NCI-H187 treated with DMSO at 0.1 percent for 48 hours (cell line): ENCODE measurements at regions not wholly inside any gene's neighbourhood (a gene's known extent, or its start where the extent isn't known, plus 50 kb on each side); places are given as distances from the start of the nearest gene placed in this dataset.

ENCODE experiments used
- DNase-seq: peaks from one replicate; lab custom pipeline; 2025; lab: John Stamatoyannopoulos, UW

DNA sequence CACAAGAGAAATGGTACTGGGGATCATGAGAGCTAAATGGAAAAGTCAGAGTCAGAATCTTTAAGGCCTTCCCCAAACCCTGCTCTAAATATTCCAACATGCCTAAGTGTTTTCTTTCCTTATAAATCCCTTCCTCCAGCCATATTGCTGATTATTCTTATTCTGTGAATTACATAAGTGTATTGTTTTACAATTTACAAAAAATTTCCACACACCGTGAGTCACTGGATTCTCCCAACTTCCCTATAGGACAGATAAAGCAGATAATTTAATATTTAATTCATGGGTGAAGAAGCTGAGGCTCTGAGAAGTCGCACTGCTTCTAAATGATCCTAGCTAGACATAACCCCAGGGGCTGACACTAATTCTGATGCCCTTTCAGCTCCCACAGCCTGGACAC, 243.3 kb upstream of the JUN start:
- no peak for DNase-seq

GRCh38 chr1:59028048-59028447, 244.2 kb upstream of the JUN start:
- no peak for DNase-seq

GRCh38 chr1:59029411-59030167, 245.7 kb upstream of the JUN start:
- DNase-seq: no peak

DNA sequence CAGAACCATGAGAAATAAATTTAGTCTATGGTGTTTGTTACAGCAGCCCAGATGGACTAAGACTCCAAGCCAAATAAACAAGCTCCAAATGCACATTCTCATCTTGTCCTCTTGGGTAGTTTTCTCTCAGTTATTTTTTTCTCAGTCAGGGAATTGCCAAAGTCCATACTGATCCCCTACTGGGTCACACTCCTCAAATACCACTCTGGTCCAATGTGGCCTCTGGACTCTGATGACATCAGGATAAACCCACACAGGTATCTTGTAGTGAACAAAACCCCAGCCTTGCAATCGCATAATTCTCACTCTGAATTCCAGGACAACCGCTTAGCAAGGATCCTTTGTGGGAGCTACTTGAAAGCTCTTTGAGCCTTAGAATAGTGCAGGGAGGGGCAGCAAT, 248.4 kb upstream of the JUN start:
- DNase-seq: no peak

- no peak for DNase-seq
Measured at GRCh38 chr1:59033761-59034160, 249.9 kb upstream of the JUN start.

DNA sequence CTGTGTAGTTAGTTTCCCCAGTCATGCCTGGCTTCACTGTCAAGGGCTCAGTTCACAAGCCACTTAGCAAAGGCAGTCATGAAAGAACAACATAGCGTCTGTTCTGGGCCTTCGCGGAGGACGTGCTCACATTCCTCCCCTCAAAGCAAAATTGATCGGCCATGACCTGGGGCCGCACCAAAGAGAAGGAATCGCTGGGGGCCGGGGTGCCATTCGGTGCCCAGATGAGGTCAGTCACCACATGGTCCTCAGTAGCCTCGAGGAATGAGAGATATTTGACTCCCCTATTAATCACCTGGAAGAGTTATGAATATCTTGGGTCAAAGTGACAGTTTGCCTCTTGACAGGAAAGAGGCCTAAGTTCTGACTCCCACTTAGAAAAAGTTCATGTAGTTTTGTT, 251.1 kb upstream of the JUN start:
- DNase-seq: no peak

- no peak for DNase-seq
Measured at GRCh38 chr1:59039551-59039950, 255.7 kb upstream of the JUN start.

DNA sequence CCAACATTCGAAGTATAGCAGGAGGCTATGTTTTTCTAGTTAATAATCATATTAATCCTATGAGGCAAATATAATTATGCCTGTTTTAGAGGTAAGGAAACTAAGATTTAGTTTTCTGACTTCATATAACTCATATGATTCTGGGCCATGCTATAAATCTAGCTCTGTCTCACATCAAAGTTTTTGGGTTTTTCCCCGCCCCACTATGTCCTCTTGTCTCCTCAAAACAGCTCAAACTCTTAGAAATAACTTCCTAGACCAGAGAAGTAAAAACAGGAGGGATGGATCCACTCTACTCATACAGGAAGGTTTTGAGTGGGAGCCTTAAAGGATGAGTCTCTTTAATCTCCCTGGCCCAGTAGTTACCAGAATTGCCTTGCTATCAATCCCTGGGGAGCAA, 256.4 kb upstream of the FGGY start:
- DNase-seq: no peak

- no peak for DNase-seq
Measured at GRCh38 chr1:59041646-59042277, 255.1 kb upstream of the FGGY start.

- no peak for DNase-seq
Measured at GRCh38 chr1:59043796-59044195, 253.1 kb upstream of the FGGY start.

DNA sequence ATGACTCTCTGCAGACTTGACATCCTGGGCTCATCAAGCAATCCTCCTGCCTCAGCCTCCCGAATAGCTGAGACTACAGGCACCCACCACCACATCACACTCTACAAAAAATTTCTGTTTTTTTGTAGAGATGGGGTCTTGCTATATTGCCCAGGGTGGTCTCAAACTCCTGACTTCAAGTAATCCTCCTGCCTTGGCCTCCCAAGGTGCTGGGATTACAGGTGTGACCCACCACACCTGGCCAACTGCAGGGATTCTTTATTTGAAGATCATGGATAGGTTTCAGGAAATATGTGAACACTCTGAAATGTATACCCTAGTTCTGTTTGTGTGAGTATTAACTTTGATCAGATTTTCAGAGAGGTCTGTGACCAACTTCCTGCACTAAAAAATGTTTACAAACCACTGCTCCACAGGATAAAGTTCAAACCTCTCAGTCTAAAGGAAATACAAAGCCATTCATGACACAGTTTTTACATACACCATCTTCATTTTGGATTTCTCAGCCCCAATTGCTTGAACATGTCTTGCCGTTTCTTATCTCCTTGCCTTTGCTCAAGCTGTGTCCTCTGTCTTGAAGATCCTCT, 252.3 kb upstream of the FGGY start:
- no peak for DNase-seq

- no peak for DNase-seq
Measured at GRCh38 chr1:59045137-59045536, 251.8 kb upstream of the FGGY start.

DNA sequence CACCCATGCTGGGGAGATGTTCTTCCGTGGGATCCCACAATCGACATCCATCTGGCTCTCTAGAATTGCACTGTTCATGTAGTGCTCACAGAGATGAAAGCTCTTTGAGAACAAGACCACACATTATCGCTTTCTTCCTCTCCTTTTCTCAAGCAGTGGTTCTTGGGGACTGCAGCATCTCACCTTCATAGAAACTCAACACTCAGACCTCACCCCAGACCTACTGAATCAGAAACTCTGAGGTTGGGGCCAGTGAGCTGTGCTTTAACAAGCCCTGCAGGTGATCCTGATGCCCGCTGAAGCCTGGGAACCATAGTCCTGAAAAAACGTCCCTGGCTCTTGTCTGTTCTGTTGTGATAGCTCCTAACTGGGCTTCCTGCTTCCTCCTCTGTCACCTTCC, 251.3 kb upstream of the FGGY start:
- DNase-seq: no peak

DNA sequence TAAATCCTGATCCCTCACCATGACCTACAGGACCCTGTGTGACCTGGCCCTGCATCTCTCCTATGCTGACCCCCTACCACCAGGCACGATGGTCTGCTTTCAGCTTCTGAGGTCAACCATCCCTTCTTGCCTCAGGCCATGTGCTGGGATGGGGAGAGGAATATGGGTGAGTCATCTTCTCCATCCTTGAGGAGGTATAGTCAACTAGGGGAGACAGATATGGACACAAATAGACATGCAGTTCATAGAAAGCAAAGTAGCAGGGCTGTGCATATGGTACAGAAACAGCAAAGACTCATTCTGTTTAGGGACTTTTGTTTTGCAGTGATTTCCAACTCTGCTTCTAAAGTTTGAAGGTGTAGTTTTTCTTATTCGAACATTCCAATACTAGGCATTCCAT, 250.8 kb upstream of the FGGY start:
- no peak for DNase-seq

DNA sequence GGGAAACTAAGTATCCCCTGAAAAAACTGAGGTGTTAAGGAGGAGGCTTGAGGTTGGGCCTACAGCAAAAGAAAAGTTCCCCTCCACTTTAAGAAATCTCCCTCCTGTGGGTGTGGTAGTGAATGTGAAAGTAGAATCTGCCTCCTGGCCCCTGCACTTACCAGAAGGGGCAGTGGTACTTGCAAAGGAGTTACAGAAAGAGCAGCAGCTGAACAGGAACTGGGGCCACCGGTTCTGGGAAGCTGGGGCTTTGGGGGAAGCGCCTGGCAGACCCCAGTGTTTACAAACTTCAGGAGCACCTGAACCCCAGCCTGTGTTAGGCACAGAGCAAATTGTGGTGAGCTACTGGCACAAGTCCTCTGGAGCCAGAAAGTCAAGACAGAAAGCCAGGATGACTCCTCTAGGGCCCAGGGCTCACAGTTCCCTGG, 250.2 kb upstream of the FGGY start:
- no peak for DNase-seq

DNA sequence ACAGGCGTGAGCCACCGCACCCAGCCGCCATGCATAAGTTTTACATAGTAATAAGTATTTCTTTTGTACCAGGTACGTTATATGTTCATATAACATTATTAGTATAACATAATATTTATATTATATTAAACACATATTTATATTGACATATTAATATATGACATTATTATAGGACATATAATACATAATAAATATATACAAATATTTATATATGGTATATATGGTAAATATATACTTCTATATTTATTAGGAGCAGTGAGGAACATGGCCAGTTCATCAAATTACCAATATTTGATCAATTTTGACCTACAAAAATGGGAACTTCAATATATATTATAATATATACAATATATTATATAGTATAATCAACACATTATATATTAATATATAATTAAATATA, 245.9 kb upstream of the FGGY start:
- DNase-seq: no peak

- no peak for DNase-seq
Measured at GRCh38 chr1:59052166-59052590, 244.7 kb upstream of the FGGY start.

GRCh38 chr1:59054172-59054571, 242.7 kb upstream of the FGGY start:
- no peak for DNase-seq

DNA sequence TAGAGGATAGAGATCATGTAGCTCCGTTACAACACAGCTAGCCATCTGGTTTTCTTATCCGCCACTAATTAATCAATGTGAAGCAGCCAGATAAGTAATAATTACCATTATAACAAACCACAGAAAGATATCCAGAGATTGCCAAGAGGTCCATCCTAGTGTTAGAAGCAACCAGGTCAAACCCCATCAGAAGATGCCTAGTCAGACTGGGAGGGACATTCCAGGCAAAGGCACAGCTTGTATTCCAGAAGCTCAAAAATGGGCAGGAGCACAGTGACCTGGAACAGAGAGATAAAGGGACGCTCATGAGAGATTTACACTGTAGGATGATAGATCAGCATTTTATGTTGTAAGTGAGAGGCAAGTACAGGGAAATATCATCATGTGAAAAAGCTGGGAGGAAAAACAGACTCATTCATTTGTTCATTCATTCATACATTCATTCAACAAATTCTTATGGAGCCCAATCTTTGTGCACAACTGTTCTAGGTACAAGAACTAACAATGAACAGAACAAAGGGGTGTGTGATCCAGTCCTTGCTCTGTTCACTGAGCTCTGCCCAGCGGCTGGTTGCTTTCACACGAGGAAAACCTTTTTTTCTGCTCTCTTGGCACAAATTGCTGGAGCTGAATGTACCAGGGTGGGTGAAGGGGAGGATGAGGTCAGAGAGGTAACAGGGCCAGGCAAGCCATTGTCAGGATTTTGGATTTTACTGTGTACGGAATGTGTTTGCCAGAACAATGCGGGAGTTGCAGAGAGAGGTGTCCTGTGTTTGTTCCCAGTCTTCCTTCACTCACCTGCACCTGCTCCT, 240.8 kb upstream of the FGGY start:
- no peak for DNase-seq

GRCh38 chr1:59057211-59057694, 239.6 kb upstream of the FGGY start:
- no peak for DNase-seq

DNA sequence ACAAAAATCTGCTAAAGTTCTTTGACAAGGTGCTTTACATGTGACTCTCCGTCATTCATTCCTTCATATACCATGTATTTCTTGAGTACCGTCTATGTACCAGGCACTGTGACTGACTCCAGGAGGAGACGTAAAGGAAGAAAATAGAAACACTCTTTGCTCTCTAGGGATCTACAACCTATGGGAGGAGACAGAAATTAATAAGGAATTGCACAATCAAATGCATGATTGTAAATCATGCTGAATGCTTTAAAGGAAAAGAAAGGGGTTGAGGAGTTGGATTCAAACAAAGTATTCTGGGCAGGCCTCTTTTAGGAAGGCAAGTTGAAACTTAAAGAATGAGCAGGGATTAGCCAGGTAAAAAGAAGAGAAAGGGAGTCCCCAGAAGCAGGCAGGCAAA, 239.1 kb upstream of the FGGY start:
- no peak for DNase-seq

GRCh38 chr1:59058665-59059439, 238.0 kb upstream of the FGGY start:
- DNase-seq: no peak
